ENCODE measurements at regions not wholly inside any gene's neighbourhood (a gene's known extent, or its start where the extent isn't known, plus 50 kb on each side); places are given as distances from the start of the nearest gene placed in this dataset.

DNA sequence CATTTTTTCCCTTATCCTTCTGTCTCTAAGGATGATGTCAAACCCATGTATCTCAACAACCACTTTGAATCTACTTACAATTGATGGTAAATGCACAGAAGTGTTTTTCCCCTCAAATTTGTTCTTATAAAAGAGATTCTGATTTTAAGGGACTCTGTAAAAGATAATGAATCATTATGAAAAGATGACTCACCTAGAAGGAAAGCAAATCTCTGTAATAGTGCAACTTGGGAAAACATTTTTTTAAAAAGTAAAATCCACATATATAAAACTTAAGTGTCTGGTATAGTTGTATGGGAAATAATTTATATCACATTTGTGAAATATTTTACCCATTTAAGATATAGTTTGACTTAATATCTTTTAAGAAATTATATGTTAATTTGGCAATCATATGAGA, 137.0 kb downstream of the TINAG start:
- Histone ChIP-seq H3K9me1 (ENCODE audit: control insufficient read depth, insufficient read depth, low read length) (no peaks in the 10 kb centered on the region), H3K27me3 (ENCODE audit: control insufficient read depth in 2 of 2, insufficient read depth in 2 of 2, low read length in 2 of 2) (no peaks in the 10 kb centered on the region), H3K9me3 (replicated peaks; ENCODE audit: control insufficient read depth, insufficient read depth, low read depth, low read length) (no peaks in the 10 kb centered on the region; the same call in 1 of the 2 replicates), H2AFZ (ENCODE audit: low read depth, low read length) (no peak overlapping the region), H4K20me1 (replicated peaks; ENCODE audit: control insufficient read depth, insufficient read depth, low read length) (no peaks in the 10 kb centered on the region), H3K27ac (ENCODE audit: extremely low read depth, low read depth, low read length) (no peak overlapping the region), H3K4me2 (ENCODE audit: insufficient read depth, low read length) (no peak overlapping the region), H3K36me3 (ENCODE audit: control insufficient read depth, insufficient read depth, low read length) (no peaks in the 10 kb centered on the region), H3K4me3 (no peak overlapping the region), H3K9ac (ENCODE audit: insufficient read depth in 1 of 2, low read depth in 2 of 2, low read length in 2 of 2) (no peak overlapping the region), H3K79me2 (ENCODE audit: control insufficient read depth, insufficient read depth, low read length) (no peaks in the 10 kb centered on the region), H3K4me1 (replicated peaks in 1 of 2; ENCODE audit: control insufficient read depth in 2 of 2, insufficient read depth in 2 of 2, low read length in 2 of 2) (no peaks in the 10 kb centered on the region)
- no peak for DNase-seq (ENCODE audit: extremely low read depth in 1 of 4, low spot score in 3 of 4)
- TF ChIP-seq, protein P1, sequence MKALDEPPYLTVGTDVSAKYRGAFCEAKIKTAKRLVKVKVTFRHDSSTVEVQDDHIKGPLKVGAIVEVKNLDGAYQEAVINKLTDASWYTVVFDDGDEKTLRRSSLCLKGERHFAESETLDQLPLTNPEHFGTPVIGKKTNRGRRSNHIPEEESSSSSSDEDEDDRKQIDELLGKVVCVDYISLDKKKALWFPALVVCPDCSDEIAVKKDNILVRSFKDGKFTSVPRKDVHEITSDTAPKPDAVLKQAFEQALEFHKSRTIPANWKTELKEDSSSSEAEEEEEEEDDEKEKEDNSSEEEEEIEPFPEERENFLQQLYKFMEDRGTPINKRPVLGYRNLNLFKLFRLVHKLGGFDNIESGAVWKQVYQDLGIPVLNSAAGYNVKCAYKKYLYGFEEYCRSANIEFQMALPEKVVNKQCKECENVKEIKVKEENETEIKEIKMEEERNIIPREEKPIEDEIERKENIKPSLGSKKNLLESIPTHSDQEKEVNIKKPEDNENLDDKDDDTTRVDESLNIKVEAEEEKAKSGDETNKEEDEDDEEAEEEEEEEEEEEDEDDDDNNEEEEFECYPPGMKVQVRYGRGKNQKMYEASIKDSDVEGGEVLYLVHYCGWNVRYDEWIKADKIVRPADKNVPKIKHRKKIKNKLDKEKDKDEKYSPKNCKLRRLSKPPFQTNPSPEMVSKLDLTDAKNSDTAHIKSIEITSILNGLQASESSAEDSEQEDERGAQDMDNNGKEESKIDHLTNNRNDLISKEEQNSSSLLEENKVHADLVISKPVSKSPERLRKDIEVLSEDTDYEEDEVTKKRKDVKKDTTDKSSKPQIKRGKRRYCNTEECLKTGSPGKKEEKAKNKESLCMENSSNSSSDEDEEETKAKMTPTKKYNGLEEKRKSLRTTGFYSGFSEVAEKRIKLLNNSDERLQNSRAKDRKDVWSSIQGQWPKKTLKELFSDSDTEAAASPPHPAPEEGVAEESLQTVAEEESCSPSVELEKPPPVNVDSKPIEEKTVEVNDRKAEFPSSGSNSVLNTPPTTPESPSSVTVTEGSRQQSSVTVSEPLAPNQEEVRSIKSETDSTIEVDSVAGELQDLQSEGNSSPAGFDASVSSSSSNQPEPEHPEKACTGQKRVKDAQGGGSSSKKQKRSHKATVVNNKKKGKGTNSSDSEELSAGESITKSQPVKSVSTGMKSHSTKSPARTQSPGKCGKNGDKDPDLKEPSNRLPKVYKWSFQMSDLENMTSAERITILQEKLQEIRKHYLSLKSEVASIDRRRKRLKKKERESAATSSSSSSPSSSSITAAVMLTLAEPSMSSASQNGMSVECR (CRISPR knock-in tag; IDR thresholded peaks at IDR 0.05), result no peak
- no peak for TF ChIP-seq SMAD2 (IDR thresholded peaks at IDR 0.05; ENCODE audit: low read depth, low read length)
- TF ChIP-seq, protein P2, sequence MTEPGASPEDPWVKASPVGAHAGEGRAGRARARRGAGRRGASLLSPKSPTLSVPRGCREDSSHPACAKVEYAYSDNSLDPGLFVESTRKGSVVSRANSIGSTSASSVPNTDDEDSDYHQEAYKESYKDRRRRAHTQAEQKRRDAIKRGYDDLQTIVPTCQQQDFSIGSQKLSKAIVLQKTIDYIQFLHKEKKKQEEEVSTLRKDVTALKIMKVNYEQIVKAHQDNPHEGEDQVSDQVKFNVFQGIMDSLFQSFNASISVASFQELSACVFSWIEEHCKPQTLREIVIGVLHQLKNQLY (CRISPR knock-in tag; conservative IDR thresholded peaks at IDR 0.05), result no peak
- TF ChIP-seq, protein P3, sequence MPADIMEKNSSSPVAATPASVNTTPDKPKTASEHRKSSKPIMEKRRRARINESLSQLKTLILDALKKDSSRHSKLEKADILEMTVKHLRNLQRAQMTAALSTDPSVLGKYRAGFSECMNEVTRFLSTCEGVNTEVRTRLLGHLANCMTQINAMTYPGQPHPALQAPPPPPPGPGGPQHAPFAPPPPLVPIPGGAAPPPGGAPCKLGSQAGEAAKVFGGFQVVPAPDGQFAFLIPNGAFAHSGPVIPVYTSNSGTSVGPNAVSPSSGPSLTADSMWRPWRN (IDR thresholded peaks at IDR 0.05; ENCODE audit: low read depth), result no peak
- BruUV-seq (replicated peaks), result no TSS peak
- no peak for ATAC-seq
- intact Hi-C loops (cut with micrococcal nuclease) (no loop called here), in situ Hi-C loops (cut with MboI) (no loop called here)
- CTCF ChIA-PET (ENCODE audit: low intra/inter-chr PET ratio), result no interaction called here
- FAIRE-seq, result no peak
- POLR2A ChIA-PET, result no interaction called here
